ENCODE measurements at regions not wholly inside any gene's neighbourhood (a gene's known extent, or its start where the extent isn't known, plus 50 kb on each side); places are given as distances from the start of the nearest gene placed in this dataset.
A peak's percentile ranks its signal among the peaks of the same experiment; 100 is the strongest.
"Not testable (repeated sequence)": the region's sequence is repeated elsewhere in the genome, so short reads cannot be mapped to it uniquely, and the experiment has no call there.

DNA sequence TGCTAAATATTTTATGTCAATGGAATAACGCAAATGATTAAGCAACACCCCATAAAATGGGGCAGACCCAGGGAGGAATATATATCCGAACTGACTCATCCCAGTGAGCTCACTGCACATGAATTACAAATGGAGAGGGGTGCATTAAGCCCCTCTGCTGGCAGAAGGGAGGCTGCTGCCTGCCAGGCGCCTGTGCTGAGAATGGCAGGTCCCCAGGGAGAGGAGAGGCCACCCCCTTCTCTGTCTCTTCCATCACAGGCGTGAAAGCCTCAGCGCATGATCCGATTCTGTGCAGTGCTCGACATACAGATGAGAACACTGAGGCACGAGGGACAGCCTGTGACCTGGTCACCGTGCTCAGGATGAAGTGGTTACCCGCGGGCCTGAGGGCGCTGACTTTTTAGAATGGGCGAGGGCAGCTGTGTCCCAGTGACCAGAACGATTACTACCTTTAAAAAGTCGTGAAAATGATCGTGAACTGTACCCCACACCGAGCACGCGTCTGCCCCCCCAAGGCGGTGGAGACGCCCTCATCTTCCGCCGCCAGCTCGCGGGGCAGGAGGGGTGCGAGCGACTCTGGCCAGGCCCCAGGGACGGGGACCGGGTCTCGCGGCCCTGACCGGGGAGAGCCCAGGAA lies 229.7 kb upstream of the FRG2C start:
- H3K14ac ChIP-seq (ENCODE audit: low read length in 2 of 2), result peak overlapping the region; percentile 9 to 36
- H2BK15ac ChIP-seq (ENCODE audit: low read depth, poor library complexity, severe bottlenecking), result peak overlapping the region; percentile 48
- peak overlapping the region; percentile 97 for H4K91ac ChIP-seq (ENCODE audit: low read length)
- peak overlapping the region; percentile 67 to 83 for H3K4me3 ChIP-seq (ENCODE audit: insufficient read depth in 1 of 2, low read depth in 1 of 2, low read length in 2 of 2)
- H3K36me3 ChIP-seq (ENCODE audit: control insufficient read depth in 1 of 2, insufficient read depth in 2 of 2, low read depth in 1 of 2, low read length in 2 of 2), result peaks cover 10 to 16% of the 10 kb centered on the region in 2 experiments
- H3K23ac ChIP-seq (ENCODE audit: low read length in 2 of 2), result peak overlapping the region in 1 of 2 experiments; percentile 57
- H3K4ac ChIP-seq (ENCODE audit: low read depth in 1 of 2, low read length in 2 of 2), result peak overlapping the region in 1 of 2 experiments; percentile 45
- H3K18ac ChIP-seq (ENCODE audit: low read depth in 1 of 2, low read length in 2 of 2), result peak overlapping the region; percentile 40 to 91
- peak; percentile 91 for DNase-seq
- H2BK12ac ChIP-seq (ENCODE audit: low read length in 2 of 2), result peak overlapping the region in 1 of 2 experiments; percentile 4
- H3K9me3 ChIP-seq (ENCODE audit: control insufficient read depth, low read length); H3K79me1 ChIP-seq (replicated peaks; ENCODE audit: low read length, poor library complexity, severe bottlenecking); H2AFZ ChIP-seq (ENCODE audit: low read depth, low read length); H2AK5ac ChIP-seq (ENCODE audit: low read length, severe bottlenecking); H3K27me3 ChIP-seq (ENCODE audit: control insufficient read depth in 1 of 2, insufficient read depth in 1 of 2, low read length in 2 of 2): not testable (repeated sequence)
- H4K8ac ChIP-seq (ENCODE audit: low read length), result peak overlapping the region; percentile 77
- 0% methylated on average over 31 of the region's 32 CpGs for WGBS
- peak overlapping the region; percentile 78 for H3K4me2 ChIP-seq (ENCODE audit: low read length, poor library complexity, severe bottlenecking)
- H3K9ac ChIP-seq (ENCODE audit: low read length), result peak overlapping the region; percentile 95
- H3K4me1 ChIP-seq (ENCODE audit: control insufficient read depth, insufficient read depth, low read depth, low read length), result peaks cover 15% of the 10 kb centered on the region
- peak overlapping the region; percentile 86 for H3K27ac ChIP-seq (ENCODE audit: low read length, poor library complexity, severe bottlenecking)
- peak overlapping the region; percentile 73 for H2BK120ac ChIP-seq (ENCODE audit: low read depth, low read length)
- peak overlapping the region; percentile 76 for H2BK5ac ChIP-seq (ENCODE audit: low read depth, low read length, poor library complexity, severe bottlenecking)

DNA sequence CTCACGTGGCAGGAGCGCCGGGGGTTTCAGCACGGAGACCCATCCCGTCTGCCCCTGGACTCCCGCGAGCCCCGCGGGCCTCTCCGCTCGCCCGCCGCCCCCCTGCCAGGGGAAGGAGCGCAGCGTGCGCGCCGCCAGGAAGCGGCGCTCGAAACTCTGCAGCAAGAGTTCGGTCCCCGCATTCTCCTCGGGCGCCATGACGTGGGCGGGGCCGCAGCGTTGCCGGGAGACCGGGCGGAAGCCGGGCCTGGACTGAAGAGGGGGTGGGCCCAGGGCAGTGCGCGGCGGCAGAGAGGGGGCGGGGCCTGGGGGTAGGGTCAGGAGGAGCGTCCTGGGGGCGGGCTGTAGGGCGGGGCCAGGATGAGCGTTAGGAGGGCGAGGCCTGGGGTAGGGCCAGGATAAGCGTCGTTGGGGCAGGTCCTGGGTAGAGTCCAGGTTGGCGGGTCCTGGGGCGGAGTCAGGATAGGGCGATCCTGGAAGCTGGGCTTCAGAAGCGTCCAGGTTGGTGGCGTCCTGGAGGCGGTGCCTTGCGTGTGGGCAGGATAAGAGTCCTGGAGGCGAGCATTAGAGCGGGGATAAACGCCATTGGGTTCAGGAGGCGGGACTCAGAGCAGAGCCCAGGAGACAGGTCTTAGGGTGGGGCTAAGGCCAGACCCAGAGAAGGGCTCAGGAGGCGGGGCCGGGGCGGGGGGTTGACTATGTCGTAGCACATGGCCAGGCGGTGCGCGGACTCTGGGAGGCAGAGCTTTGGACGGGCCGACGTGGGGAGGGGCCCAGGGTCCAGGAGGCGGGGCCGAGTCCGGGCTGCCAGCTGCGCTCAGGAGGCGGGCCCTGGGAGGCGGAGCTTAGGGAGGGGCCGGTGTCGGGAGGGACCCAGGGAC lies 229.0 kb upstream of the FRG2C start:
- Histone ChIP-seq H3K4me1 (ENCODE audit: control insufficient read depth, insufficient read depth, low read depth, low read length) (peaks cover 15% of the 10 kb centered on the region), H4K91ac (ENCODE audit: low read length) (peak overlapping the region; percentile 97), H3K9ac (ENCODE audit: low read length) (peak overlapping the region; percentile 95), H3K14ac (ENCODE audit: low read length in 2 of 2) (peak overlapping the region in 1 of 2 experiments; percentile 36), H3K27ac (ENCODE audit: low read length, poor library complexity, severe bottlenecking) (peak overlapping the region; percentile 68), H3K18ac (ENCODE audit: low read depth in 1 of 2, low read length in 2 of 2) (peak overlapping the region; percentile 40 to 91), H3K36me3 (ENCODE audit: control insufficient read depth in 1 of 2, insufficient read depth in 2 of 2, low read depth in 1 of 2, low read length in 2 of 2) (peaks cover 10 to 15% of the 10 kb centered on the region in 2 experiments), H2BK5ac (ENCODE audit: low read depth, low read length, poor library complexity, severe bottlenecking) (peak overlapping the region; percentile 76), H2BK120ac (ENCODE audit: low read depth, low read length) (peak overlapping the region; percentile 73), H3K4me3 (ENCODE audit: insufficient read depth in 1 of 2, low read depth in 1 of 2, low read length in 2 of 2) (peak overlapping the region; percentile 67 to 83)
- H3K4me2 ChIP-seq (ENCODE audit: low read length, poor library complexity, severe bottlenecking); H3K4ac ChIP-seq (ENCODE audit: low read depth in 1 of 2, low read length in 2 of 2); H2AFZ ChIP-seq (ENCODE audit: low read depth, low read length); H2BK12ac ChIP-seq (ENCODE audit: low read length in 2 of 2); H3K27me3 ChIP-seq (ENCODE audit: control insufficient read depth in 1 of 2, insufficient read depth in 1 of 2, low read length in 2 of 2); H3K79me1 ChIP-seq (replicated peaks; ENCODE audit: low read length, poor library complexity, severe bottlenecking); H2BK15ac ChIP-seq (ENCODE audit: low read depth, poor library complexity, severe bottlenecking); H3K23ac ChIP-seq (ENCODE audit: low read length in 2 of 2); H2AK5ac ChIP-seq (ENCODE audit: low read length, severe bottlenecking); H3K9me3 ChIP-seq (ENCODE audit: control insufficient read depth, low read length); H4K8ac ChIP-seq (ENCODE audit: low read length): not testable (repeated sequence)
- WGBS, result under 1% methylated on average over 71 of the region's 73 CpGs
- DNase-seq, result peak; percentile 99

DNA sequence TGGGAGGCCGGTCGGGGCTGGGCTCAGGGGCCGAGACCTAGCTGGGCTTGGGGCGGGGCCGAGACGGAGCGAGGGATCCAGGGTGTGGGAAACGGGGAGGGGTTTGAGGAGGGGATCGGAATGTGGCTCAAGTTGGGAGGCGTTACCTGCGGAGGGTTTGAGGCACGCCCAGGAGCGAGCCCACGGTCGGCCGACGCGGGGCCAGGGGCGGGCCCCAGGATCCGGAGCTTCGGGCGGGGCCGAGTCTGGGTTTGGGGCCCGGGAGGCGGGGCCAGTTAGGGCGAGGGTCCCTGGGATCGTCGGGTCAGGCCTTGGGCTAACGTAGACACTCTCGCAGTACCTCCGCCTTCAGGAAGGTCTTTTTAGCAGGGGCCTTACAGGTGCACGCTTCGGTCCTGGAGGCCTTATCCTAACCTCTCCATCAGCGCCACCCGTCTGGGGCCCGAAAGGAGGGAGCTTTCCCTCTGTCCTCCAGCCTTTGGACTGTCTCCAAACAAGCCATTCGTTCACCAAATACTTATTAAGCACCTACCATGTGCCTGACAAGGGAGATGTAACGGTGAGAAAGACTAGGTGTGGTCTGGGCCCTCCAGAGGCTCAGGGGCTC lies 228.2 kb upstream of the FRG2C start:
- Histone ChIP-seq H3K27ac (ENCODE audit: low read length, poor library complexity, severe bottlenecking) (peak overlapping the region; percentile 57), H3K36me3 (ENCODE audit: control insufficient read depth in 1 of 2, insufficient read depth in 2 of 2, low read depth in 1 of 2, low read length in 2 of 2) (peaks cover 10% of the 10 kb centered on the region in 2 experiments), H2BK12ac (ENCODE audit: low read length in 2 of 2) (peak overlapping the region in 1 of 2 experiments; percentile 52), H4K91ac (ENCODE audit: low read length) (peak overlapping the region; percentile 75), H3K9ac (ENCODE audit: low read length) (peak overlapping the region; percentile 71), H3K4me2 (ENCODE audit: low read length, poor library complexity, severe bottlenecking) (peak overlapping the region; percentile 62), H3K4ac (ENCODE audit: low read depth in 1 of 2, low read length in 2 of 2) (peak overlapping the region in 1 of 2 experiments; percentile 89), H4K8ac (ENCODE audit: low read length) (peak overlapping the region; percentile 80), H3K18ac (ENCODE audit: low read depth in 1 of 2, low read length in 2 of 2) (peak overlapping the region; percentile 43 to 87), H2BK120ac (ENCODE audit: low read depth, low read length) (peak overlapping the region; percentile 2), H3K4me1 (ENCODE audit: control insufficient read depth, insufficient read depth, low read depth, low read length) (peaks cover 15% of the 10 kb centered on the region), H2BK15ac (ENCODE audit: low read depth, poor library complexity, severe bottlenecking) (peak overlapping the region; percentile 83), H3K14ac (ENCODE audit: low read length in 2 of 2) (peak overlapping the region in 1 of 2 experiments; percentile 1), H3K4me3 (ENCODE audit: insufficient read depth in 1 of 2, low read depth in 1 of 2, low read length in 2 of 2) (peak overlapping the region; percentile 60 to 77), H2AFZ (ENCODE audit: low read depth, low read length) (peak overlapping the region; percentile 1)
- not testable (repeated sequence) for H3K27me3 ChIP-seq (ENCODE audit: control insufficient read depth in 1 of 2, insufficient read depth in 1 of 2, low read length in 2 of 2); H3K79me1 ChIP-seq (replicated peaks; ENCODE audit: low read length, poor library complexity, severe bottlenecking); H2AK5ac ChIP-seq (ENCODE audit: low read length, severe bottlenecking); H2BK5ac ChIP-seq (ENCODE audit: low read depth, low read length, poor library complexity, severe bottlenecking); H3K23ac ChIP-seq (ENCODE audit: low read length in 2 of 2); DNase-seq; H3K9me3 ChIP-seq (ENCODE audit: control insufficient read depth, low read length)
- 3% methylated on average over 26 of the region's 38 CpGs for WGBS

DNA sequence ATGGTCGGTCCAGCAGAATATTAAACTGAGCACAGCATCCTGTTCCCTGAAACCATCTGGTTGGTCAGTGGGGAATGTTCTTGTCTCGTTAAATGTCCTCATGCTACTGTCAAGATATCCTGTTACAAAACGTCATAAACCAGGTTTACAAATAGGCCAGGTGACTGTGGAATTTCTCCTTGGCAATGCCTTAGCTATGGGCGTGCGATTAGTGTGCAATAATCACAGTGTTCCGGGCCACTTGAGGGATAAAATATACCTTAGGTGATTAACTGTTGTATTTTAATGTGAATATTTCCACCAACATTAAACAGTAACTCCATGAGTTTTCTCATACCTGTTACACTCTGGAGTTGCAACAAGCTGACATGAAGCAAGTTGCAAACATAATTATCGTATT lies 223.1 kb upstream of the FRG2C start:
- H3K4me3 ChIP-seq (ENCODE audit: insufficient read depth in 1 of 2, low read depth in 1 of 2, low read length in 2 of 2); H3K14ac ChIP-seq (ENCODE audit: low read length in 2 of 2); H3K23ac ChIP-seq (ENCODE audit: low read length in 2 of 2); H3K27me3 ChIP-seq (ENCODE audit: control insufficient read depth in 1 of 2, insufficient read depth in 1 of 2, low read length in 2 of 2); H3K9me3 ChIP-seq (ENCODE audit: control insufficient read depth, low read length); H2BK15ac ChIP-seq (ENCODE audit: low read depth, poor library complexity, severe bottlenecking); H3K4ac ChIP-seq (ENCODE audit: low read depth in 1 of 2, low read length in 2 of 2); DNase-seq; H2AFZ ChIP-seq (ENCODE audit: low read depth, low read length); H2BK12ac ChIP-seq (ENCODE audit: low read length in 2 of 2); H3K4me2 ChIP-seq (ENCODE audit: low read length, poor library complexity, severe bottlenecking); H3K79me1 ChIP-seq (replicated peaks; ENCODE audit: low read length, poor library complexity, severe bottlenecking); H3K9ac ChIP-seq (ENCODE audit: low read length); H3K18ac ChIP-seq (ENCODE audit: low read depth in 1 of 2, low read length in 2 of 2); H2AK5ac ChIP-seq (ENCODE audit: low read length, severe bottlenecking); H2BK120ac ChIP-seq (ENCODE audit: low read depth, low read length); H4K8ac ChIP-seq (ENCODE audit: low read length); H3K36me3 ChIP-seq (ENCODE audit: control insufficient read depth in 1 of 2, insufficient read depth in 2 of 2, low read depth in 1 of 2, low read length in 2 of 2); H4K91ac ChIP-seq (ENCODE audit: low read length); H3K4me1 ChIP-seq (ENCODE audit: control insufficient read depth, insufficient read depth, low read depth, low read length); H2BK5ac ChIP-seq (ENCODE audit: low read depth, low read length, poor library complexity, severe bottlenecking); H3K27ac ChIP-seq (ENCODE audit: low read length, poor library complexity, severe bottlenecking): not testable (repeated sequence)
- WGBS, result 88% methylated on average over 4 of the region's 7 CpGs

Measured in mesenchymal stem cell (in vitro differentiated cells and primary cell).